Retinal pigment epithelial cell (primary cell): ENCODE measurements at regions not wholly inside any gene's neighbourhood (a gene's known extent, or its start where the extent isn't known, plus 50 kb on each side); places are given as distances from the start of the nearest gene placed in this dataset.

ENCODE experiments used
- DNase-seq: peaks from one replicate; pipeline ENCODE4 v3.0.0-alpha.2; 2010; ENCODE audit warnings: low read depth
- H3K4me3 ChIP-seq: 2 replicates; pipeline ENCODE4 v1.5.1; 2011; ENCODE audit warnings: mild to moderate bottlenecking, low read length, control low read depth, moderate library complexity
- TF ChIP-seq, protein P1 (sequence below): conservative IDR thresholded peaks from 2 replicates; pipeline ENCODE4 v1.5.1; 2011; ENCODE audit warnings: low read depth, low read length, control low read depth, inconsistent platforms

DNA sequence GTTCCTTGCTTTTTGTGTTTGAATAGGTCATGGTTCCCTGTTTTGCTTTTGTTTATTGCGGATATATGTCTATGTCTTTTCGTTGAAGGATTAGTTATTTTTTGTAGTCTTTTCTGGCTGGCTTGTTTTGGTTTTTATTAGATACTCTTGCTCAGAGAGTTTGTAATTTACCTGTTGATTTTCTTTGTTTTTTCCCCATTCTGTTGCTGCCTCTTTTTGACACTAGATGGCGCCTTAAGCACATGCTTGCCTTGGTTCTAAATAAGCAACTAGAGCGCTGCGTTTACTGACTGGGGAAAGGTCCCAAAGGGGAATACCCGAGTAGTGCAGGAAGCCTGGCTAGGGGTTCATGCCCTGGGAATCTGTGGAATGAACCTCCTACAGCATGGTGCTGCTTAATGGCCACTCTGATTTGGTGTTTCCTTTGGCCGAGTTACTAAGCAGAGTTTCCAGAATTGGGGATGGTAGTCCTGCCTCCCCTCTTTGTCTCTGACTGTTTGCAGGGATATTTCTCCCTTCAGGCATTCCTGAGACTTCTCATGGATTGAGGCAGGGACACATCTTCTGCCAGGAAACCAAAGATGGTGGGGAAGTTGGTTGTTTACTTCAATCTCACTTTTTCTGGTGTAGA, 143.2 kb downstream of the PTPRU start:
- TF ChIP-seq, protein P1, sequence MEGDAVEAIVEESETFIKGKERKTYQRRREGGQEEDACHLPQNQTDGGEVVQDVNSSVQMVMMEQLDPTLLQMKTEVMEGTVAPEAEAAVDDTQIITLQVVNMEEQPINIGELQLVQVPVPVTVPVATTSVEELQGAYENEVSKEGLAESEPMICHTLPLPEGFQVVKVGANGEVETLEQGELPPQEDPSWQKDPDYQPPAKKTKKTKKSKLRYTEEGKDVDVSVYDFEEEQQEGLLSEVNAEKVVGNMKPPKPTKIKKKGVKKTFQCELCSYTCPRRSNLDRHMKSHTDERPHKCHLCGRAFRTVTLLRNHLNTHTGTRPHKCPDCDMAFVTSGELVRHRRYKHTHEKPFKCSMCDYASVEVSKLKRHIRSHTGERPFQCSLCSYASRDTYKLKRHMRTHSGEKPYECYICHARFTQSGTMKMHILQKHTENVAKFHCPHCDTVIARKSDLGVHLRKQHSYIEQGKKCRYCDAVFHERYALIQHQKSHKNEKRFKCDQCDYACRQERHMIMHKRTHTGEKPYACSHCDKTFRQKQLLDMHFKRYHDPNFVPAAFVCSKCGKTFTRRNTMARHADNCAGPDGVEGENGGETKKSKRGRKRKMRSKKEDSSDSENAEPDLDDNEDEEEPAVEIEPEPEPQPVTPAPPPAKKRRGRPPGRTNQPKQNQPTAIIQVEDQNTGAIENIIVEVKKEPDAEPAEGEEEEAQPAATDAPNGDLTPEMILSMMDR, result peak; percentile 71

More for the DNA sequence above, 143.2 kb downstream of the PTPRU start:
- H3K4me3 ChIP-seq, result no peak overlapping the region
- peak; percentile 5 for DNase-seq
